ENCODE measurements at regions not wholly inside any gene's neighbourhood (a gene's known extent, or its start where the extent isn't known, plus 50 kb on each side); places are given as distances from the start of the nearest gene placed in this dataset.

DNA sequence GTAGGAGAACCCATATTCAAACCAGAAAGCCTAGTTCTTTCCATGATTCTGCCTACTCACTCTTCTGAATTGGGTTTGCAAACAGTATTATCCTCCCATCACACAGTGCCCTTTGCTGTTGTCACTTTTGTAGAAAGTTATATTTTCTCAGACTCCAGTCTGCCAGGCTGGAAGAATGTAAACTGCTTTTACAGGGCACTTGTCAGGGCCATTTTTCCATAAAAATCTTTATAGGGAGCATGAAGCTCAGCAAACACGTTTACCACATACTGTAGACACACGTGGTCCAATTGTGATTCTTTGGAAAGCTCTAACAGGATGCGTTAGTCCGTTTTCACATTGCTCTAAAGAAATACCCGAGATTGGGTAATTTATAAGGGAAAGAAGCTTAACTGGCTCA lies 204.0 kb downstream of the KCNN2 start:
- Mint-ChIP-seq H3K4me3 (ENCODE audit: unreplicated experiment) (no peak overlapping the region), H3K36me3 (ENCODE audit: low read depth, unreplicated experiment) (no peaks in the 10 kb centered on the region), H3K27me3 (ENCODE audit: low read depth, unreplicated experiment) (no peaks in the 10 kb centered on the region), H3K27ac (ENCODE audit: unreplicated experiment) (no peak overlapping the region), H3K9me3 (ENCODE audit: unreplicated experiment) (peaks cover 3% of the 10 kb centered on the region), H3K4me1 (ENCODE audit: low read depth, unreplicated experiment) (no peaks in the 10 kb centered on the region)
- no peaks in the 10 kb centered on the region for H3K79me2 ChIP-seq (ENCODE audit: insufficient read depth, low read length)
- H2AFZ ChIP-seq (ENCODE audit: low read depth, low read length): no peak overlapping the region
- FAIRE-seq (no peak), DNase-seq (ENCODE audit: low read depth) (no peak)
- H3K9me3 ChIP-seq (ENCODE audit: insufficient read depth, low read depth, low read length): peaks cover 3% of the 10 kb centered on the region
- no peaks in the 10 kb centered on the region for H3K27me3 ChIP-seq (ENCODE audit: insufficient read depth, low read length)
- no peaks in the 10 kb centered on the region for H3K36me3 ChIP-seq (ENCODE audit: insufficient read depth, low read length)
- H3K4me1 ChIP-seq (ENCODE audit: insufficient read depth, low read length): no peaks in the 10 kb centered on the region
- no peak for TF ChIP-seq EZH2 (IDR thresholded peaks at IDR 0.05; ENCODE audit: insufficient read depth, low read length)
- TF ChIP-seq, protein P1, sequence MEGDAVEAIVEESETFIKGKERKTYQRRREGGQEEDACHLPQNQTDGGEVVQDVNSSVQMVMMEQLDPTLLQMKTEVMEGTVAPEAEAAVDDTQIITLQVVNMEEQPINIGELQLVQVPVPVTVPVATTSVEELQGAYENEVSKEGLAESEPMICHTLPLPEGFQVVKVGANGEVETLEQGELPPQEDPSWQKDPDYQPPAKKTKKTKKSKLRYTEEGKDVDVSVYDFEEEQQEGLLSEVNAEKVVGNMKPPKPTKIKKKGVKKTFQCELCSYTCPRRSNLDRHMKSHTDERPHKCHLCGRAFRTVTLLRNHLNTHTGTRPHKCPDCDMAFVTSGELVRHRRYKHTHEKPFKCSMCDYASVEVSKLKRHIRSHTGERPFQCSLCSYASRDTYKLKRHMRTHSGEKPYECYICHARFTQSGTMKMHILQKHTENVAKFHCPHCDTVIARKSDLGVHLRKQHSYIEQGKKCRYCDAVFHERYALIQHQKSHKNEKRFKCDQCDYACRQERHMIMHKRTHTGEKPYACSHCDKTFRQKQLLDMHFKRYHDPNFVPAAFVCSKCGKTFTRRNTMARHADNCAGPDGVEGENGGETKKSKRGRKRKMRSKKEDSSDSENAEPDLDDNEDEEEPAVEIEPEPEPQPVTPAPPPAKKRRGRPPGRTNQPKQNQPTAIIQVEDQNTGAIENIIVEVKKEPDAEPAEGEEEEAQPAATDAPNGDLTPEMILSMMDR (IDR thresholded peaks at IDR 0.05; ENCODE audit: insufficient read depth, low read depth, low read length): no peak
- H3K4me2 ChIP-seq (ENCODE audit: low read length): no peak overlapping the region
- no peak overlapping the region for H3K27ac ChIP-seq (ENCODE audit: low read depth, low read length)
- no peak overlapping the region for H3K9ac ChIP-seq (ENCODE audit: low read length)
- H4K20me1 ChIP-seq (ENCODE audit: insufficient read depth, low read length): no peaks in the 10 kb centered on the region
- no peak overlapping the region for H3K4me3 ChIP-seq (ENCODE audit: insufficient read depth, low read depth, low read length)

DNA sequence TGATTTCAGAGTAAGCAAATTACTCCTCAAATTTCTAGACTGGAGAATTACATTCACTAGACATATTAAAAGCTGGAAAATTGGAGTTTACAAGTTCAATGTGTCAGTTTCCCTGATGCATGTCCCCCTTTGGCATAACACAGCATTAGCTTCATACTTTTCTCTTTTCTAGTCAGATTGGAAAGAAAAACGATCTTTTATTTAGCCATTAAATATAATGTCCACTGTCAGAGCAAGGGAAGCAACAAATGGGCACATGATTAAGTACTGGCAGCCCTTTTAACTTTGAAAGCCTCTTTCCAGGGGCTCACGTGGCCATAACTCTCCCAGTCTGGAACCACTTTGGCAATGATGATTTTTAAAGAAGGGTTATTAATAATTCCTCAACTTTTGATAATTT lies 203.3 kb downstream of the KCNN2 start:
- Histone ChIP-seq H3K36me3 (ENCODE audit: insufficient read depth, low read length) (no peaks in the 10 kb centered on the region), H3K27me3 (ENCODE audit: insufficient read depth, low read length) (no peaks in the 10 kb centered on the region), H3K79me2 (ENCODE audit: insufficient read depth, low read length) (no peaks in the 10 kb centered on the region), H3K9ac (ENCODE audit: low read length) (no peak overlapping the region), H2AFZ (ENCODE audit: low read depth, low read length) (no peak overlapping the region), H3K9me3 (ENCODE audit: insufficient read depth, low read depth, low read length) (peaks cover 4% of the 10 kb centered on the region), H3K4me3 (ENCODE audit: insufficient read depth, low read depth, low read length) (no peak overlapping the region), H4K20me1 (ENCODE audit: insufficient read depth, low read length) (no peaks in the 10 kb centered on the region), H3K4me1 (ENCODE audit: insufficient read depth, low read length) (no peaks in the 10 kb centered on the region), H3K4me2 (ENCODE audit: low read length) (no peak overlapping the region), H3K27ac (ENCODE audit: low read depth, low read length) (no peak overlapping the region)
- Mint-ChIP-seq H3K4me3 (ENCODE audit: unreplicated experiment) (no peak overlapping the region), H3K4me1 (ENCODE audit: low read depth, unreplicated experiment) (no peaks in the 10 kb centered on the region), H3K27ac (ENCODE audit: unreplicated experiment) (no peak overlapping the region), H3K27me3 (ENCODE audit: low read depth, unreplicated experiment) (no peaks in the 10 kb centered on the region), H3K36me3 (ENCODE audit: low read depth, unreplicated experiment) (no peaks in the 10 kb centered on the region), H3K9me3 (ENCODE audit: unreplicated experiment) (peaks cover 3% of the 10 kb centered on the region)
- DNase-seq (ENCODE audit: low read depth): no peak
- TF ChIP-seq, protein P1 (IDR thresholded peaks at IDR 0.05; ENCODE audit: insufficient read depth, low read depth, low read length): no peak
- no peak for FAIRE-seq

DNA sequence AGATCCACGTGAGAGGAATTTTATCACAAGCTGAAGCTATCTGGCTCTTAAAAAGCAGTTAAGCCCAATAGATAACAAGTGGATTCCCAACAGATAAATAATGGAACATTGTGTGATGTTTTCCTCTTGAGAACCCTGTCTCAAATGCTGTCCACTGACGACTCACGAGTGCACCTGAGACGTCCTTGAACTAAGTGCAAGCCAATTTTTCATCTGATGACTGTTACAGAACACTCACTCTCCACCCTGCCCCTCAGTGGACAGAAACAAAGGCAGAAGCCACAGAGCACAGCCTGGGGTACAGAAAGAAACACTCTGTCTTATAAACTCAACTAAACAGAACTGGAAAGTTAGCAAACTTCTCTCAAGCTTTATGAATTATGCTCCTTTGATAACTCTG lies 199.5 kb downstream of the KCNN2 start:
- H3K36me3 Mint-ChIP-seq (ENCODE audit: low read depth, unreplicated experiment): no peaks in the 10 kb centered on the region
- no peak overlapping the region for H2AFZ ChIP-seq (ENCODE audit: low read depth, low read length)
- FAIRE-seq: no peak

More for the DNA sequence above, 199.5 kb downstream of the KCNN2 start:
- H4K20me1 ChIP-seq (ENCODE audit: insufficient read depth, low read length): no peaks in the 10 kb centered on the region
- no peaks in the 10 kb centered on the region for H3K27me3 Mint-ChIP-seq (ENCODE audit: low read depth, unreplicated experiment)
- H3K4me3 ChIP-seq (ENCODE audit: insufficient read depth, low read depth, low read length): no peak overlapping the region
- H3K4me3 Mint-ChIP-seq (ENCODE audit: unreplicated experiment): no peak overlapping the region
- H3K9ac ChIP-seq (ENCODE audit: low read length): no peak overlapping the region
- TF ChIP-seq, protein P1 (IDR thresholded peaks at IDR 0.05; ENCODE audit: insufficient read depth, low read depth, low read length): no peak
- TF ChIP-seq EZH2 (IDR thresholded peaks at IDR 0.05; ENCODE audit: insufficient read depth, low read length): no peak
- no peaks in the 10 kb centered on the region for H3K4me1 Mint-ChIP-seq (ENCODE audit: low read depth, unreplicated experiment)
- no peaks in the 10 kb centered on the region for H3K36me3 ChIP-seq (ENCODE audit: insufficient read depth, low read length)
- no peaks in the 10 kb centered on the region for H3K9me3 Mint-ChIP-seq (ENCODE audit: unreplicated experiment)
- H3K9me3 ChIP-seq (ENCODE audit: insufficient read depth, low read depth, low read length): peaks cover 4% of the 10 kb centered on the region
- H3K27me3 ChIP-seq (ENCODE audit: insufficient read depth, low read length): no peaks in the 10 kb centered on the region
- H3K27ac Mint-ChIP-seq (ENCODE audit: unreplicated experiment): no peak overlapping the region
- no peaks in the 10 kb centered on the region for H3K79me2 ChIP-seq (ENCODE audit: insufficient read depth, low read length)
- DNase-seq (ENCODE audit: low read depth): no peak
- no peak overlapping the region for H3K4me2 ChIP-seq (ENCODE audit: low read length)
- no peak overlapping the region for H3K27ac ChIP-seq (ENCODE audit: low read depth, low read length)
- no peaks in the 10 kb centered on the region for H3K4me1 ChIP-seq (ENCODE audit: insufficient read depth, low read length)

Measured in astrocyte (in vitro differentiated cells and primary cell).